ENCODE measurements at regions not wholly inside any gene's neighbourhood (a gene's known extent, or its start where the extent isn't known, plus 50 kb on each side); places are given as distances from the start of the nearest gene placed in this dataset.

DNA sequence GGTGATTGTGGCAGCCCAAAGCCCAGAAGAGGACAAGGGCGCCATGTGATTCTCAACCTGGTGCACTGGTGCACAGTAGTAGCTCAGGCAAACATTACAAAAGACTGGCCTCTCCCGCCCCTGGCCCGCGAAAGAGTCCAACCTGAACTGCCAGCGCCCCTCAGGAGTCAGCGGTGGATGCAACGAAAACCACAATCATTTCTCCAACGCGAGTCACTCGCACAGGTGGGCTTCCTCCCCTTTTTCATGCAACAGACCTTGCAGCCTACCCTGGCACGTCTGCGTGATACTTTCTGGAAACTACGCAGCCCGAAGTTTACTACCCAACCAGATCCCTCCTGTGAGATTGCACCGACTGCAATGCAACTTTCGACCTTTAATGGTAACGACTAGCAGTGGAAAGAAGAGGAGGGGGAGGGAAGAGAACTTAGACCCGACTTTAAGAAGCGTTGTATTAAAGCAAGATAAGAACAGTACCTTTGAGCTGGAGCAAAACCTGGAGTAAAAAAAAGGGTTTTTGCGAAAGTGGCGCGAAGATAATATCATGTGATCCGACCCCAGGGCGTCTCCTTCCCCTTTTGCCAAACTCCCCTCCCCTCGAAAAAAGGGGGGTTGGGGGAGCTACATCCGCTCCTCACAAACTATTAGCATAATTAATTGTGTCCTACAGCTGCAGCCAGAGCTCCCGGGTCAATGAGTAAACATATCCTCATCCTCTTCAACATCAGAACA is 63.3 kb upstream of the CCDC160 start:
- DNase-seq (ENCODE audit: low read depth), result no peak

DNA sequence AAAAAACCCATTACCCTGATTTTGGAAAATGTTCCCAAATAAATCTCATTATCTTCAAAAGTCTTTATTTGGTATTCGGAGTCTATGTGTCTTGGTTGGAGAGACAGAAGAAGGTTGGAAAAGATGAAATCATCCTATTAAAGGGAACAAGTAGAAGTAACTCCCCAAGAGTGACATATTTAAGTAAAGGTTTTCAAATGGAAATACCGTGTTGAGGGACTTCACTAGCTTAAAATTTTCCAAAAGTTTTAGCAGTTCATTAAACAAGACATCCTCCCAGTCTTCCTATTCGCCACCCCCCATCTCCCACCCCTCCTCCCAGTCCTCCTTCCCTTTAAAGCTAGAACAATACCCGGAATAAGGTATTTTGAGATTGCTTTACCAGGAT is 62.7 kb upstream of the CCDC160 start:
- no peak for DNase-seq (ENCODE audit: low read depth)

DNA sequence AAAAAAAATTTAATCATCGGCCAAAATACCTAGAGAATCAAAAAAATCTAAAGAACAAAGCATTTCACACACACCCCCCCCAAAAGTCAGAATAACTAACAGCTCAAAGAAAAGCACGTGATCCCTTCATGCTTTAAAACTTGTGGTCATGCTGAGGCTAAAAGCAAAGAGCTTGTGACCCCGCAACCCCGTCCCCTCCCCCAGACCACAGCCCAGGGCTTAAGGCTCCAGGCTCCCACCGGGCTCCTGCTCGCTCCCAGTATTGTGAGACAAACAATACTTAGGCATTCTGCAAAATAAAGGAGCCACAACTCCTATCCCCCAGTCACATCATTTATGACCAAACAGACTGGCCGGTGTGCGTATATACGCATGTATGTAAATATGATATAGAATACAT is 62.1 kb upstream of the CCDC160 start:
- DNase-seq (ENCODE audit: low read depth), result no peak

GRCh38 chrX:134177527-134177926 is 59.5 kb upstream of the CCDC160 start:
- no peak for DNase-seq (ENCODE audit: low read depth)

DNA sequence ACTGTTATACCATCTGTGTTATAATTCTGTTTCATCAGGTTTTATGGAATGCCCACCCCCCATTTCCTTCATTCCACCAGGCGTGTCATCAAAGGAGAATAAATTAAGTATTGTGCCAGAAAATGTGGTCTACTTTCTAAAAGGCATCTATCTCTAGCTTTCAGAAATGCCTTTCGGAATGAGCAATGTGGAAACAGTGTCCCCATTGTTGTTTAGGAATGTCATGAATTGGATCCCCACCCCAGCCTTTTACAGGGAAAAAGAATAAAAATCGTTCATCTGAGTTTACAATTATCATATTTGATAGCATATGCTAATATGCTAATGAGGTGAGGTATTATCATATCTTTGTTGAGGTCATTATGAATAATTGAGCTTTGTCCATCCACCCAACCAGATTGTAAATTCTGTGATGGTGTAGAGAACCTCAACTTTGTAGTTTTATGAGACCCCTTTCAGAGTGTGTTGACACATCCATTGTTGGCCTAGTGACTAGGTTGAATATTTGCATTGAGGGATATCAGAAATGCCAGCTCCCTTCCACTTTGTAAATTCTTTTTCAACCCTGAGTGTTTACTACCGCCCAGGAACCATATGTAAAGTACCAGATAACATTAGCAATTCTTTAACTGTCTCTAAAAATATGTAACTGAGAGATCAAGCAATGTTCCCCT is 56.2 kb upstream of the CCDC160 start:
- no peak for DNase-seq (ENCODE audit: low read depth)

- no peak for DNase-seq (ENCODE audit: low read depth)
Observed at GRCh38 chrX:134181275-134181660, 55.7 kb upstream of the CCDC160 start.

- no peak for DNase-seq (ENCODE audit: low read depth)
Observed at GRCh38 chrX:134183665-134184064, 53.3 kb upstream of the CCDC160 start.

- no peak for DNase-seq (ENCODE audit: low read depth)
Observed at GRCh38 chrX:134184936-134185335, 52.0 kb upstream of the CCDC160 start.

DNA sequence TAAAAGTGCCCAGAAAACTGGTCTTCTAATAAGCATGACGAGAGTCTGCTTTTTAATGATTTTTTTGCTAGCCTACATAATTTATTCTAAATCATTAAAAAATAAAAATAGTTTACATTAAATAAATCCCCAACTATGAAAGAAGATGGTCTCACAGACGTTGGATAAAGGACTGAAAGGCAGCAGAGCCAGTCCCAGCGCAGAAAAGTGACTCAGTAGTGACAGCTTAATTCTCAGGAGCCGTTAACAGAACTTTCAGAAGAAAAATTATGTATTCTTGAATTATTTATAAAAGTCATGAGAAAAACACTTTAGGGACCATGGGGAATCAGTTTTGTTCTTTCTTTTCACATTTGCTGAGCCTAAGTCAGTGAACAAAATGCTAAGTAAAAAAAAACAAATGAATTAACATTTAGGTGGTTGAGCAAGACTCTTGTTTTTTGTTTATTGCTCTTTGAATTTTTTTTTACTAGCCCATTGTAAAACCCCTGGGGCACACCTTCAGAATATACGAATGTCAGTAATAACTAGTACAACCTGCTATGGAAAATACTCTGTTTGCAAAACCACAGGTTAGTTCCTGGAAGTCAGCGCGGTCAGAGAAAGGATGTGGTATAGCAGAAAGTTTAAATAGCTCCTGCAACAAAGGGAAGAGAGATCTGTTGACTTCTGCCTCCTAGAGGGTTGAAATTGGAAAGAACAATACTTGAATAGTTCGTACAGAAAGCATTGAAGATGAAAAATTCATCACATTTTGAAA is 50.4 kb upstream of the CCDC160 start:
- peak; percentile 5 for DNase-seq (ENCODE audit: low read depth)

Data from Daoy (cell line).